Natural killer cell (primary cell): ENCODE measurements at regions not wholly inside any gene's neighbourhood (a gene's known extent, or its start where the extent isn't known, plus 50 kb on each side); places are given as distances from the start of the nearest gene placed in this dataset.

Experiments used
- ATAC-seq, 3 donors: fragments of 150-1000 bp in 2 of 3; fragments of 200-7000 bp in 1 of 3; cut with Tn5 transposase; 1 replicate in 1 of 3; 2 replicates in 2 of 3; pipeline ENCODE4 v1.10.0; 2021; ENCODE audit warnings: mild to moderate bottlenecking in 2 of 3, moderate library complexity in 2 of 3
- DNase-seq, 2 donors: peaks; one replicate each; pipeline versions ENCODE4 v3.0.0 to v3.0.0-alpha.2; 2013 to 2021; ENCODE audit warnings: mixed read lengths in 1 of 2
- H3K27ac ChIP-seq: one replicate; pipeline ENCODE4 v1.5.1; 2013; ENCODE audit warnings: mild to moderate bottlenecking, low read length
- H3K27me3 ChIP-seq: one replicate; pipeline ENCODE4 v1.6.1; 2013; ENCODE audit warnings: low read length; ENCODE audit not compliant: control insufficient read depth, insufficient read depth
- H3K36me3 ChIP-seq: one replicate; pipeline ENCODE4 v1.6.1; 2013; ENCODE audit warnings: low read length; ENCODE audit not compliant: control insufficient read depth, insufficient read depth
- H3K4me1 ChIP-seq: one replicate; pipeline ENCODE4 v1.6.1; 2013; ENCODE audit warnings: low read length; ENCODE audit not compliant: control insufficient read depth, insufficient read depth
- H3K4me3 ChIP-seq: one replicate; pipeline ENCODE4 v1.5.1; 2013; ENCODE audit warnings: low read length
- H3K9me3 ChIP-seq: one replicate; pipeline ENCODE4 v1.6.1; 2013; ENCODE audit warnings: low read length; ENCODE audit not compliant: control insufficient read depth, insufficient read depth
- H3K27ac Mint-ChIP-seq, 2 donors: one replicate each; pipeline ENCODE4 v1.8.0; 2022; ENCODE audit warnings: mild to moderate bottlenecking in 2 of 2, mixed read lengths in 2 of 2, moderate library complexity in 1 of 2
- H3K27me3 Mint-ChIP-seq, 2 donors: one replicate each; pipeline ENCODE4 v1.8.0; 2022; ENCODE audit warnings: low read depth in 2 of 2, mixed read lengths in 2 of 2
- H3K36me3 Mint-ChIP-seq: one replicate; pipeline ENCODE4 v1.8.0; 2022; ENCODE audit warnings: mixed read lengths
- H3K4me1 Mint-ChIP-seq, 2 donors: one replicate each; pipeline ENCODE4 v1.8.0; 2022; ENCODE audit warnings: mixed read lengths in 2 of 2
- H3K4me3 Mint-ChIP-seq: one replicate; pipeline ENCODE4 v1.8.0; 2022; ENCODE audit warnings: mild to moderate bottlenecking, moderate library complexity, mixed read lengths
- H3K9me3 Mint-ChIP-seq, 2 donors: one replicate each; pipeline ENCODE4 v1.8.0; 2022; ENCODE audit warnings: mixed read lengths in 2 of 2
- CTCF ChIP-seq: fragments of 200-600 bp; IDR thresholded peaks from one replicate; pipeline ENCODE4 v1.8.0; 2022; ENCODE audit warnings: antibody characterized with exemption
- WGBS: methylation state at CpG from one replicate; pipeline ENCODE4 v1.1.7; 2013; ENCODE audit warnings: missing lambda C conversion rate; ENCODE audit not compliant: insufficient coverage; 5-methylcytosine and 5-hydroxymethylcytosine counted together
- intact Hi-C: fragments of 100-400 bp; cut with micrococcal nuclease; formaldehyde crosslinking; loops from one replicate; pipeline ENCODE4 v1.14.2; 2022

GRCh38 chr16:65988024-65988595 lies 378.4 kb upstream of the CDH5 start:
- no peak for DNase-seq
- no peaks in the 10 kb centered on the region for H3K36me3 ChIP-seq
- H3K27me3 Mint-ChIP-seq, result peaks cover 21 to 29% of the 10 kb centered on the region in 2 donors

GRCh38 chr16:65984296-65984695 lies 382.2 kb upstream of the CDH5 start:
- DNase-seq, result no peak
- WGBS, result 4% methylated on average over 2 of the region's 3 CpGs
- Histone ChIP-seq H3K27ac (no peak overlapping the region), H3K4me3 (no peak overlapping the region), H3K36me3 (no peaks in the 10 kb centered on the region), H3K27me3 (no peaks in the 10 kb centered on the region), H3K9me3 (no peaks in the 10 kb centered on the region), H3K4me1 (no peaks in the 10 kb centered on the region)
- no peak for ATAC-seq
- no peak overlapping the region for H3K4me3 Mint-ChIP-seq
- H3K27ac Mint-ChIP-seq, result no peak overlapping the region
- intact Hi-C loops, result no loop called here
- H3K4me1 Mint-ChIP-seq, result no peaks in the 10 kb centered on the region
- H3K9me3 Mint-ChIP-seq, result no peaks in the 10 kb centered on the region
- no peak for TF ChIP-seq CTCF
- H3K36me3 Mint-ChIP-seq, result no peaks in the 10 kb centered on the region
- H3K27me3 Mint-ChIP-seq, result peaks cover 20 to 25% of the 10 kb centered on the region in 2 donors

More at GRCh38 chr16:65988024-65988595, 378.4 kb upstream of the CDH5 start:
- intact Hi-C loops, result no loop called here
- Mint-ChIP-seq H3K9me3 (no peaks in the 10 kb centered on the region), H3K4me3 (no peak overlapping the region), H3K36me3 (no peaks in the 10 kb centered on the region), H3K27ac (no peak overlapping the region), H3K4me1 (no peaks in the 10 kb centered on the region)
- no peaks in the 10 kb centered on the region for H3K27me3 ChIP-seq
- 93% methylated on average over 7 of the region's 8 CpGs for WGBS
- no peak overlapping the region for H3K27ac ChIP-seq
- TF ChIP-seq CTCF, result no peak
- no peak for ATAC-seq
- H3K9me3 ChIP-seq, result no peaks in the 10 kb centered on the region
- H3K4me1 ChIP-seq, result no peaks in the 10 kb centered on the region
- H3K4me3 ChIP-seq, result no peak overlapping the region

GRCh38 chr16:65981057-65981456 lies 385.4 kb upstream of the CDH5 start:
- no peaks in the 10 kb centered on the region for H3K4me1 ChIP-seq
- Mint-ChIP-seq H3K9me3 (no peaks in the 10 kb centered on the region), H3K4me3 (no peak overlapping the region), H3K4me1 (no peaks in the 10 kb centered on the region), H3K27ac (no peak overlapping the region), H3K27me3 (peaks cover 10 to 14% of the 10 kb centered on the region in 2 donors), H3K36me3 (no peaks in the 10 kb centered on the region)
- H3K27me3 ChIP-seq, result no peaks in the 10 kb centered on the region
- 57% methylated on average over 1 of the region's 2 CpGs for WGBS
- no peak for DNase-seq
- intact Hi-C loops, result no loop called here
- no peak for TF ChIP-seq CTCF
- no peak overlapping the region for H3K27ac ChIP-seq
- no peak overlapping the region for H3K4me3 ChIP-seq
- no peak for ATAC-seq
- H3K9me3 ChIP-seq, result no peaks in the 10 kb centered on the region
- no peaks in the 10 kb centered on the region for H3K36me3 ChIP-seq

GRCh38 chr16:65975049-65975708 lies 391.3 kb upstream of the CDH5 start:
- intact Hi-C loops, result no loop called here

More at GRCh38 chr16:65975049-65975708, 391.3 kb upstream of the CDH5 start:
- no peaks in the 10 kb centered on the region for H3K9me3 ChIP-seq
- no peaks in the 10 kb centered on the region for H3K27me3 ChIP-seq
- WGBS, result 70% methylated on average over 7 of the region's 7 CpGs
- TF ChIP-seq CTCF, result no peak
- no peaks in the 10 kb centered on the region for H3K9me3 Mint-ChIP-seq
- no peak overlapping the region for H3K4me3 Mint-ChIP-seq
- no peak overlapping the region for H3K27ac Mint-ChIP-seq
- no peak for ATAC-seq
- no peaks in the 10 kb centered on the region for H3K4me1 Mint-ChIP-seq
- H3K4me3 ChIP-seq, result no peak overlapping the region
- H3K27me3 Mint-ChIP-seq, result no peaks in the 10 kb centered on the region
- H3K36me3 Mint-ChIP-seq, result no peaks in the 10 kb centered on the region
- H3K27ac ChIP-seq, result no peak overlapping the region
- H3K4me1 ChIP-seq, result no peaks in the 10 kb centered on the region
- H3K36me3 ChIP-seq, result no peaks in the 10 kb centered on the region
- DNase-seq, result no peak
